Neural progenitor cell (in vitro differentiated cells): ENCODE measurements at regions not wholly inside any gene's neighbourhood (a gene's known extent, or its start where the extent isn't known, plus 50 kb on each side); places are given as distances from the start of the nearest gene placed in this dataset.

ENCODE experiments used
- EZH2 ChIP-seq: fragments of 200-600 bp; sonication (generic); IDR thresholded peaks from 2 replicates; pipeline ENCODE4 v1.6.1; 2017; ENCODE audit warnings: antibody characterized with exemption, mild to moderate bottlenecking, moderate library complexity
- TF ChIP-seq, protein P1 (sequence below): fragments of 200-600 bp; sonication (generic); IDR thresholded peaks from 2 replicates; pipeline ENCODE4 v1.5.1; 2017; ENCODE audit warnings: antibody characterized with exemption, mild to moderate bottlenecking

DNA sequence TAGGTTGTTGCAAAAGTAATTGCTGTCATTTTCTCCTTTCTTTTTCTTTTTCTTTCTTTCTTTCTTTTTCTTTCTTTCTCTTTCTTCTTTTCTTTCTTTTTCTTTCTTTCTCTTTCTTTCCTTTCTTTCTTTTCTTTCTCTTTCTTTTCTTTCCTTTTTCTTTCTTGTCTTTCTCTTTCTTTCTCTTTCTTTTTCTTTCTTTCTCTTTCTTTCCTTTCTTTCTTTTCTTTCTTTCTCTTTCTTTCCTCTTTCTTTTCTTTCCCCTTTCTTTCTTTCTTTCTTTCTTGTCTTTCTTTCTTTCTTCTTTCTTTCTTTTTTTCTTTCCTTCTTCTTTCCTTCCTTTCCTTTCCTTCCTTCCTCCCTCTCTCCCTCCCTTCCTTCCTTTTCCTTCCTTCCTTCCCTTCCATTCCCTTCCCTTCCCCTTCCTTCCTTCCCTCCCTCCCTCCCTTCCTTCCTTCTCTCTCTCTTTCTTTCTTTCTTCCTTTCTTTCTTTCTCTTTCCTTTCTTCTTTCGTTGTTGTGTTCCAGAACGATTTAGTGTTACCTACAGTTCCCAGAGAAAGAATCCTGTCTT is 178.9 kb downstream of the RPIA start:
- TF ChIP-seq, protein P1, sequence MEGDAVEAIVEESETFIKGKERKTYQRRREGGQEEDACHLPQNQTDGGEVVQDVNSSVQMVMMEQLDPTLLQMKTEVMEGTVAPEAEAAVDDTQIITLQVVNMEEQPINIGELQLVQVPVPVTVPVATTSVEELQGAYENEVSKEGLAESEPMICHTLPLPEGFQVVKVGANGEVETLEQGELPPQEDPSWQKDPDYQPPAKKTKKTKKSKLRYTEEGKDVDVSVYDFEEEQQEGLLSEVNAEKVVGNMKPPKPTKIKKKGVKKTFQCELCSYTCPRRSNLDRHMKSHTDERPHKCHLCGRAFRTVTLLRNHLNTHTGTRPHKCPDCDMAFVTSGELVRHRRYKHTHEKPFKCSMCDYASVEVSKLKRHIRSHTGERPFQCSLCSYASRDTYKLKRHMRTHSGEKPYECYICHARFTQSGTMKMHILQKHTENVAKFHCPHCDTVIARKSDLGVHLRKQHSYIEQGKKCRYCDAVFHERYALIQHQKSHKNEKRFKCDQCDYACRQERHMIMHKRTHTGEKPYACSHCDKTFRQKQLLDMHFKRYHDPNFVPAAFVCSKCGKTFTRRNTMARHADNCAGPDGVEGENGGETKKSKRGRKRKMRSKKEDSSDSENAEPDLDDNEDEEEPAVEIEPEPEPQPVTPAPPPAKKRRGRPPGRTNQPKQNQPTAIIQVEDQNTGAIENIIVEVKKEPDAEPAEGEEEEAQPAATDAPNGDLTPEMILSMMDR, result no peak
- no peak for TF ChIP-seq EZH2
